PC-9 (cell line): ENCODE measurements at regions not wholly inside any gene's neighbourhood (a gene's known extent, or its start where the extent isn't known, plus 50 kb on each side); places are given as distances from the start of the nearest gene placed in this dataset.

Experiments used
- BruUV-seq: library from RNA; stranded (reverse); fragments of 400-500 nt; replicated peaks from 2 replicates; lab custom pipeline; 2021; lab: Mats Ljungman, UMichigan
- CTCF ChIA-PET: fragments of 300-600 bp; sonication (Branson Sonifier 250); formaldehyde crosslinking; loops from one replicate; lab custom pipeline; 2022; ENCODE audit warnings: antibody characterized with exemption; lab: Charles Lee
- POLR2A ChIA-PET: fragments of 300-600 bp; sonication (Branson Sonifier 250); formaldehyde crosslinking; loops from one replicate; lab custom pipeline; 2022; ENCODE audit warnings: antibody characterized with exemption; ENCODE audit not compliant: unreplicated experiment; lab: Charles Lee
- DNase-seq, 2 experiments: peaks; one replicate each; pipeline versions ENCODE4 v3.0.0 to v3.0.0-alpha.2; 2015 to 2022; ENCODE audit warnings: mixed read lengths in 1 of 2
- H2AFZ ChIP-seq: fragments of 200-600 bp; sonication (generic); 2 replicates; pipeline ENCODE4 v1.8.1; 2017; ENCODE audit warnings: antibody characterized with exemption
- H3F3A ChIP-seq: fragments of 200-600 bp; sonication (generic); 2 replicates; pipeline ENCODE4 v1.8.1; 2017; ENCODE audit warnings: antibody characterized with exemption, mild to moderate bottlenecking, low read depth; ENCODE audit not compliant: insufficient read depth
- H3K27ac ChIP-seq: fragments of 200-600 bp; sonication (generic); 2 replicates; pipeline ENCODE4 v1.6.1; 2016; ENCODE audit warnings: mixed run types
- H3K27me3 ChIP-seq: fragments of 200-600 bp; sonication (generic); 2 replicates; pipeline ENCODE4 v1.6.1; 2016; ENCODE audit warnings: low read depth, mixed run types; ENCODE audit not compliant: insufficient read depth
- H3K36me3 ChIP-seq: fragments of 200-600 bp; sonication (generic); 2 replicates; pipeline ENCODE4 v1.6.1; 2016; ENCODE audit warnings: low read depth, mixed run types
- H3K4me1 ChIP-seq: fragments of 200-600 bp; sonication (generic); replicated peaks from 2 replicates; pipeline ENCODE4 v1.6.1; 2016; ENCODE audit warnings: mixed run types; ENCODE audit not compliant: insufficient read depth
- H3K4me2 ChIP-seq: fragments of 200-600 bp; sonication (generic); 2 replicates; pipeline ENCODE4 v1.6.1; 2017; ENCODE audit warnings: mixed run types
- H3K4me3 ChIP-seq: fragments of 200-600 bp; sonication (generic); 2 replicates; pipeline ENCODE4 v1.6.1; 2016; ENCODE audit warnings: mixed run types
- H3K79me2 ChIP-seq: fragments of 200-600 bp; sonication (generic); 2 replicates; pipeline ENCODE4 v1.6.1; 2017; ENCODE audit warnings: low read depth, mixed run types
- H3K9me2 ChIP-seq: fragments of 200-600 bp; sonication (generic); 2 replicates; pipeline ENCODE4 v1.8.1; 2017; ENCODE audit warnings: mild to moderate bottlenecking; ENCODE audit not compliant: insufficient read depth
- H3K9me3 ChIP-seq: fragments of 200-600 bp; sonication (generic); 2 replicates; pipeline ENCODE4 v1.8.1; 2016; ENCODE audit warnings: low read depth; ENCODE audit not compliant: insufficient read depth
- H4K20me1 ChIP-seq: fragments of 200-600 bp; sonication (generic); 2 replicates; pipeline ENCODE4 v1.8.1; 2017; ENCODE audit not compliant: insufficient read depth
- CTCF ChIP-seq: fragments of 200-600 bp; sonication (generic); conservative IDR thresholded peaks from 2 replicates; pipeline ENCODE4 v1.6.1; 2017; ENCODE audit warnings: mixed run types, antibody characterized with exemption, mild to moderate bottlenecking, moderate library complexity
- EZH2 ChIP-seq: fragments of 200-600 bp; sonication (generic); IDR thresholded peaks from 2 replicates; pipeline ENCODE4 v1.8.0; 2017; ENCODE audit warnings: antibody characterized with exemption, low read depth
- intact Hi-C: fragments of 100-400 bp; cut with micrococcal nuclease; formaldehyde crosslinking; loops from one replicate; pipeline ENCODE4 v1.10.0; 2022; ENCODE audit not compliant: unreplicated experiment

- no peak overlapping the region for H3K4me3 ChIP-seq
- peaks cover 12% of the 10 kb centered on the region for H3K4me1 ChIP-seq
- H3K36me3 ChIP-seq: no peaks in the 10 kb centered on the region
- no TSS peak for BruUV-seq
- no peak for DNase-seq
- POLR2A ChIA-PET: no interaction called here
- no peaks in the 10 kb centered on the region for H3K27me3 ChIP-seq
- H4K20me1 ChIP-seq: no peaks in the 10 kb centered on the region
- TF ChIP-seq EZH2 (no peak), CTCF (no peak)
- intact Hi-C loops: no loop called here
- peaks cover 8% of the 10 kb centered on the region; the same call in 1 of the 2 replicates for H3F3A ChIP-seq
- no peak overlapping the region for H2AFZ ChIP-seq
- CTCF ChIA-PET: no interaction called here
- no peak overlapping the region for H3K4me2 ChIP-seq
- no peaks in the 10 kb centered on the region for H3K79me2 ChIP-seq
- no peaks in the 10 kb centered on the region for H3K9me3 ChIP-seq
- no peaks in the 10 kb centered on the region for H3K9me2 ChIP-seq
- H3K27ac ChIP-seq: no peak overlapping the region
Observed at GRCh38 chr5:73233461-73234203, 60.6 kb downstream of the TMEM174 start.

- Histone ChIP-seq H3K79me2 (no peaks in the 10 kb centered on the region), H3K36me3 (no peaks in the 10 kb centered on the region), H2AFZ (no peak overlapping the region), H3K4me2 (no peak overlapping the region), H4K20me1 (no peaks in the 10 kb centered on the region), H3K9me2 (no peaks in the 10 kb centered on the region), H3K9me3 (no peaks in the 10 kb centered on the region), H3K27me3 (no peaks in the 10 kb centered on the region), H3F3A (peaks cover 8% of the 10 kb centered on the region; the same call in 1 of the 2 replicates), H3K4me3 (no peak overlapping the region), H3K27ac (no peak overlapping the region), H3K4me1 (peaks cover 15% of the 10 kb centered on the region)
- TF ChIP-seq EZH2 (no peak), CTCF (no peak)
- ChIA-PET POLR2A (no interaction called here), CTCF (no interaction called here)
- intact Hi-C loops: no loop called here
- no peak for DNase-seq
- no TSS peak for BruUV-seq
Observed at GRCh38 chr5:73233053-73233460, 60.1 kb downstream of the TMEM174 start.

- intact Hi-C loops: no loop called here
- no peak overlapping the region for H2AFZ ChIP-seq
- ChIA-PET POLR2A (no interaction called here), CTCF (no interaction called here)
- TF ChIP-seq EZH2: no peak
- TF ChIP-seq CTCF: no peak
- no TSS peak for BruUV-seq
- H3K4me2 ChIP-seq: no peak overlapping the region
- H3K27me3 ChIP-seq: no peaks in the 10 kb centered on the region
- no peak overlapping the region for H3K4me3 ChIP-seq
- peaks cover 8% of the 10 kb centered on the region; the same call in 1 of the 2 replicates for H3F3A ChIP-seq
- no peaks in the 10 kb centered on the region for H3K9me3 ChIP-seq
- no peaks in the 10 kb centered on the region for H3K36me3 ChIP-seq
- no peaks in the 10 kb centered on the region for H4K20me1 ChIP-seq
- H3K4me1 ChIP-seq: peaks cover 15% of the 10 kb centered on the region
- H3K27ac ChIP-seq: no peak overlapping the region
- no peaks in the 10 kb centered on the region for H3K79me2 ChIP-seq
- no peaks in the 10 kb centered on the region for H3K9me2 ChIP-seq
- DNase-seq: no peak
Observed at GRCh38 chr5:73232266-73233041, 59.5 kb downstream of the TMEM174 start.
